SU-DHL-6 (cell line): ENCODE measurements at regions not wholly inside any gene's neighbourhood (a gene's known extent, or its start where the extent isn't known, plus 50 kb on each side); places are given as distances from the start of the nearest gene placed in this dataset.

ENCODE experiments used
- EZH2phosphoT487 ChIP-seq: fragments of 200-600 bp; sonication (generic), shearing (Covaris generic); conservative IDR thresholded peaks from 2 replicates; pipeline ENCODE4 v1.6.1; 2018; ENCODE audit warnings: mild to moderate bottlenecking, antibody characterized with exemption, low read length, moderate library complexity, mixed read lengths
- TF ChIP-seq, protein P1 (sequence below): fragments of 200-600 bp; sonication (generic); IDR thresholded peaks from one replicate; pipeline ENCODE4 v1.5.1; 2017; ENCODE audit warnings: antibody characterized with exemption, mild to moderate bottlenecking, low read length, moderate library complexity; ENCODE audit not compliant: insufficient read depth, poor library complexity, severe bottlenecking

DNA sequence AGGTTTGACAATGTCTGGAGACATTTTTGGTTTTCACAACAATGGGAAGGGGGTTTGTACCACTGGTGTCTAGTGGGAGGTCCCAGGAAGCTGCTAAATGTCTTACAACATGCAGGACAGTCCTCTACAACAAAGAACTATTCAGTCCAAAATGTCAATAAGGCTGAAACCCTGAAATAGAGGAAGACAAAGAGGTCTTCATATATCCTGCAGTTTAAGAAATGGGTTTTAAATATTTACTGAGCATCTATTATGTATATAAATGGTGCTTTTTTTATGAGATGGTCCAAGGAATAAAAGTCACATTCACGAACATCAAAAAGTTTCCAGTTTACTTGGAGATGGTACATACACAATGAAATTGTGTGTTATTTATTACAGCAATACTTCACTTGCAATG is 107.3 kb downstream of the AKAP11 start:
- TF ChIP-seq, protein P1, sequence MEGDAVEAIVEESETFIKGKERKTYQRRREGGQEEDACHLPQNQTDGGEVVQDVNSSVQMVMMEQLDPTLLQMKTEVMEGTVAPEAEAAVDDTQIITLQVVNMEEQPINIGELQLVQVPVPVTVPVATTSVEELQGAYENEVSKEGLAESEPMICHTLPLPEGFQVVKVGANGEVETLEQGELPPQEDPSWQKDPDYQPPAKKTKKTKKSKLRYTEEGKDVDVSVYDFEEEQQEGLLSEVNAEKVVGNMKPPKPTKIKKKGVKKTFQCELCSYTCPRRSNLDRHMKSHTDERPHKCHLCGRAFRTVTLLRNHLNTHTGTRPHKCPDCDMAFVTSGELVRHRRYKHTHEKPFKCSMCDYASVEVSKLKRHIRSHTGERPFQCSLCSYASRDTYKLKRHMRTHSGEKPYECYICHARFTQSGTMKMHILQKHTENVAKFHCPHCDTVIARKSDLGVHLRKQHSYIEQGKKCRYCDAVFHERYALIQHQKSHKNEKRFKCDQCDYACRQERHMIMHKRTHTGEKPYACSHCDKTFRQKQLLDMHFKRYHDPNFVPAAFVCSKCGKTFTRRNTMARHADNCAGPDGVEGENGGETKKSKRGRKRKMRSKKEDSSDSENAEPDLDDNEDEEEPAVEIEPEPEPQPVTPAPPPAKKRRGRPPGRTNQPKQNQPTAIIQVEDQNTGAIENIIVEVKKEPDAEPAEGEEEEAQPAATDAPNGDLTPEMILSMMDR = no peak
- TF ChIP-seq EZH2phosphoT487 = no peak
